Uterus (tissue), 3 donors: ENCODE measurements at regions not wholly inside any gene's neighbourhood (a gene's known extent, or its start where the extent isn't known, plus 50 kb on each side); places are given as distances from the start of the nearest gene placed in this dataset.

Source experiments
- DNase-seq, 2 donors: peaks; one replicate each; pipeline ENCODE4 v3.0.0-alpha.2; 2019 to 2020
- H3K27ac ChIP-seq, 2 donors: fragments of 200-600 bp; sonication (generic); 1 replicate in 1 of 2; 2 replicates in 1 of 2; pipeline ENCODE4 v1.5.1; 2016 to 2018
- H3K27me3 ChIP-seq, 2 donors: fragments of 200-600 bp; sonication (generic); one replicate each; pipeline ENCODE4 v1.5.1; 2018 to 2019; ENCODE audit warnings: control low read depth in 1 of 2
- H3K36me3 ChIP-seq, 2 donors: fragments of 200-600 bp; sonication (generic); one replicate each; pipeline ENCODE4 v1.5.1; 2019; ENCODE audit warnings: control low read depth in 1 of 2
- H3K4me1 ChIP-seq, 2 donors: fragments of 200-600 bp; sonication (generic); one replicate each; pipeline ENCODE4 v1.5.1; 2018 to 2019; ENCODE audit warnings: control low read depth in 1 of 2
- H3K4me3 ChIP-seq, 2 donors: fragments of 200-600 bp; sonication (generic); 1 replicate in 1 of 2; 2 replicates in 1 of 2; pipeline ENCODE4 v1.5.1; 2018 to 2019; ENCODE audit warnings: mild to moderate bottlenecking in 1 of 2
- H3K9me3 ChIP-seq, 2 donors: fragments of 200-600 bp; sonication (generic); one replicate each; pipeline ENCODE4 v1.5.1; 2019; ENCODE audit warnings: control low read depth in 1 of 2
- CTCF ChIP-seq, 4 experiments: fragments of 200-600 bp in 2 of 4; fragments of 450-650 bp in 2 of 4; sonication (generic) in 2 of 4; IDR thresholded peaks; one replicate each; pipeline ENCODE4 v1.5.1; 2016 to 2019; ENCODE audit warnings: antibody characterized with exemption in 4 of 4, mild to moderate bottlenecking in 2 of 4, moderate library complexity in 1 of 4
- POLR2A ChIP-seq, 2 donors: fragments of 450-650 bp; IDR thresholded peaks; one replicate each; pipeline ENCODE4 v1.6.1; 2016; ENCODE audit warnings: antibody characterized with exemption in 2 of 2, mild to moderate bottlenecking in 1 of 2, moderate library complexity in 1 of 2
- intact Hi-C: fragments of 100-400 bp; cut with DNase I; formaldehyde crosslinking; loops from one replicate; pipeline ENCODE4 v1.15.1; 2023; ENCODE audit warnings: low total_unique reads
- donor health status: DM: yes; HTN: yes; CAD: no.

GRCh38 chr3:116963802-116964201 is 254.2 kb downstream of the TUSC7 start:
- intact Hi-C loops: no loop called here
- no peak for DNase-seq
- Histone ChIP-seq H3K27me3 (no peaks in the 10 kb centered on the region), H3K4me1 (no peaks in the 10 kb centered on the region), H3K36me3 (no peaks in the 10 kb centered on the region), H3K27ac (no peak overlapping the region), H3K9me3 (no peaks in the 10 kb centered on the region), H3K4me3 (no peak overlapping the region)
- no peak for TF ChIP-seq POLR2A (IDR thresholded peaks at IDR 0.05)
- no peak for TF ChIP-seq CTCF (IDR thresholded peaks at IDR 0.05)

- Histone ChIP-seq H3K4me1 (no peaks in the 10 kb centered on the region), H3K36me3 (no peaks in the 10 kb centered on the region), H3K27me3 (no peaks in the 10 kb centered on the region), H3K27ac (no peak overlapping the region), H3K4me3 (no peak overlapping the region), H3K9me3 (no peaks in the 10 kb centered on the region)
- DNase-seq: no peak
- intact Hi-C loops: no loop called here
- TF ChIP-seq CTCF (IDR thresholded peaks at IDR 0.05): no peak
Observed at GRCh38 chr3:116966649-116967048, 257.1 kb downstream of the TUSC7 start.

GRCh38 chr3:116969135-116969534 is 259.6 kb downstream of the TUSC7 start:
- Histone ChIP-seq H3K27me3 (no peaks in the 10 kb centered on the region), H3K9me3 (no peaks in the 10 kb centered on the region), H3K27ac (no peak overlapping the region), H3K4me1 (no peaks in the 10 kb centered on the region), H3K4me3 (no peak overlapping the region), H3K36me3 (no peaks in the 10 kb centered on the region)
- DNase-seq: no peak
- intact Hi-C loops: no loop called here
- TF ChIP-seq POLR2A (IDR thresholded peaks at IDR 0.05) (no peak), CTCF (IDR thresholded peaks at IDR 0.05) (no peak)

GRCh38 chr3:116969646-116970045 is 260.1 kb downstream of the TUSC7 start:
- no peak for DNase-seq
- intact Hi-C loops: no loop called here
- TF ChIP-seq CTCF (IDR thresholded peaks at IDR 0.05): no peak
- TF ChIP-seq POLR2A (IDR thresholded peaks at IDR 0.05): no peak

GRCh38 chr3:116971531-116971930 is 262.0 kb downstream of the TUSC7 start:
- Histone ChIP-seq H3K27ac (no peak overlapping the region), H3K4me1 (no peaks in the 10 kb centered on the region), H3K36me3 (no peaks in the 10 kb centered on the region), H3K9me3 (no peaks in the 10 kb centered on the region), H3K27me3 (no peaks in the 10 kb centered on the region), H3K4me3 (no peak overlapping the region)
- DNase-seq: no peak
- TF ChIP-seq CTCF (IDR thresholded peaks at IDR 0.05) (no peak), POLR2A (IDR thresholded peaks at IDR 0.05) (no peak)
- intact Hi-C loops: no loop called here

More at GRCh38 chr3:116969646-116970045, 260.1 kb downstream of the TUSC7 start:
- no peak overlapping the region for H3K27ac ChIP-seq
- no peaks in the 10 kb centered on the region for H3K4me1 ChIP-seq
- no peaks in the 10 kb centered on the region for H3K36me3 ChIP-seq
- no peaks in the 10 kb centered on the region for H3K9me3 ChIP-seq
- no peaks in the 10 kb centered on the region for H3K27me3 ChIP-seq
- no peak overlapping the region for H3K4me3 ChIP-seq
